ENCODE measurements at regions not wholly inside any gene's neighbourhood (a gene's known extent, or its start where the extent isn't known, plus 50 kb on each side); places are given as distances from the start of the nearest gene placed in this dataset.

DNA sequence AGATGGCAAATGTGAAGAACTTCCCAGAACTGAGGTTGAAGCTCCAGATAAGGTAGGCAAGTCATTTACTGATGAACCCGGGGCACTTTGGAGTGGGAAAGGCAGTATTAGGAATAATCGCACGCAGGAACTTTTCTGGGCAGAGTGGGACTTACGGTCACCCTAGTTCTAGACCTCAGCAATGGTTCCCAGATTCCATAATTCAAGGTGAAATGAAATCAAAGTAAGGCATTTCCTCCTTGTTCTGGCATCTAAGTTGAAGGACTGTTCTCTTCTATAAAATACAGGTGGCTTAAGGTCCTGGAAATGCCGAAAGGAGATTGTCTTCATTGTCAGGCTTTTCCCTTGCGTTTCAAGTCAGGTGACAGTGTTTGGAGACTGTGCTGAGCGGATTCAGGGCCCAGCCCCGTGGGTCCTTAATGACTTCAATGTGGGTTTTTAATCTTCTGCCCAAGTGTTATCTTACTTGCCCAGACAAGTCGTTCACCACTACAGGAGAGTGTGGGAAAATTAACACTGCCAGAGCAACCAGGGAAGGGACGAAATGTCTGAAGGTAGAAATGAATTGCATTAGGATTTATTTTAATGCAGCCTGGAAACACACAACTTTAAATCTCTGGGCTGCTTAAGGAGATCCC, 52.1 kb upstream of the STOX2 start:
- Histone ChIP-seq H3K27ac (no peak overlapping the region), H3K36me3 (no peaks in the 10 kb centered on the region), H3K9me3 (no peaks in the 10 kb centered on the region), H3K27me3 (no peaks in the 10 kb centered on the region), H3K4me1 (no peaks in the 10 kb centered on the region), H3K4me3 (no peak overlapping the region)
- DNase-seq (no peak), ATAC-seq (no peak)
- in situ Hi-C loops (cut with MboI; ENCODE audit: low sequenced_read_pairs in 4 of 4) (no loop called here), intact Hi-C loops (cut with DNase I; ENCODE audit: low total_unique reads) (no loop called here)
- TF ChIP-seq POLR2A (IDR thresholded peaks at IDR 0.05) = no peak
- TF ChIP-seq, protein P1, sequence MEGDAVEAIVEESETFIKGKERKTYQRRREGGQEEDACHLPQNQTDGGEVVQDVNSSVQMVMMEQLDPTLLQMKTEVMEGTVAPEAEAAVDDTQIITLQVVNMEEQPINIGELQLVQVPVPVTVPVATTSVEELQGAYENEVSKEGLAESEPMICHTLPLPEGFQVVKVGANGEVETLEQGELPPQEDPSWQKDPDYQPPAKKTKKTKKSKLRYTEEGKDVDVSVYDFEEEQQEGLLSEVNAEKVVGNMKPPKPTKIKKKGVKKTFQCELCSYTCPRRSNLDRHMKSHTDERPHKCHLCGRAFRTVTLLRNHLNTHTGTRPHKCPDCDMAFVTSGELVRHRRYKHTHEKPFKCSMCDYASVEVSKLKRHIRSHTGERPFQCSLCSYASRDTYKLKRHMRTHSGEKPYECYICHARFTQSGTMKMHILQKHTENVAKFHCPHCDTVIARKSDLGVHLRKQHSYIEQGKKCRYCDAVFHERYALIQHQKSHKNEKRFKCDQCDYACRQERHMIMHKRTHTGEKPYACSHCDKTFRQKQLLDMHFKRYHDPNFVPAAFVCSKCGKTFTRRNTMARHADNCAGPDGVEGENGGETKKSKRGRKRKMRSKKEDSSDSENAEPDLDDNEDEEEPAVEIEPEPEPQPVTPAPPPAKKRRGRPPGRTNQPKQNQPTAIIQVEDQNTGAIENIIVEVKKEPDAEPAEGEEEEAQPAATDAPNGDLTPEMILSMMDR (IDR thresholded peaks at IDR 0.05 in 4 of 5, conservative IDR thresholded peaks at IDR 0.05 in 1 of 5) = no peak

DNA sequence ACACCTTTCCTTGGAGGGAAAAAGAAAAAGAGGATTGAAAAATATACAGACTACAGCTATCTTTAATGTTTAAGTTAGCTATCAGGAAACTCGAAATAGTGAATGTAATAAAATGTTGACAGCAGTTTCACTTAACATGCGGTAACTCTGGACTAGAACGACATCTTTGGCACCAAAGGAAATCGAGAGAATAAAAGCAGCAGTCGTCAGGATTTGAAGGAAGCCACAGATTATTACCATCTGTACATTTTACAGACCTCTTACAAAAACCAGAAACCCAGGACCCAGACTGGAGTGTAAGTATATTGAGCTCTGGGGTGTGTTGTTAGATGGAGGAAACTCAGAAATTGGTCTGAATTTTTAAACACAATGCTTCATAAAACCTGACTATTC, 51.6 kb upstream of the STOX2 start:
- intact Hi-C loops (cut with DNase I; ENCODE audit: low total_unique reads) = no loop called here
- H3K27me3 ChIP-seq = no peaks in the 10 kb centered on the region
- TF ChIP-seq POLR2A (IDR thresholded peaks at IDR 0.05) = no peak
- TF ChIP-seq, protein P1 (IDR thresholded peaks at IDR 0.05 in 4 of 5, conservative IDR thresholded peaks at IDR 0.05 in 1 of 5) = no peak
- ATAC-seq (no peak), DNase-seq (no peak)
- H3K4me1 ChIP-seq = no peaks in the 10 kb centered on the region
- no peak overlapping the region for H3K27ac ChIP-seq
- no peaks in the 10 kb centered on the region for H3K9me3 ChIP-seq
- in situ Hi-C loops (cut with MboI; ENCODE audit: low sequenced_read_pairs in 4 of 4) = no loop called here
- no peak overlapping the region for H3K4me3 ChIP-seq
- H3K36me3 ChIP-seq = no peaks in the 10 kb centered on the region
